ENCODE measurements at regions not wholly inside any gene's neighbourhood (a gene's known extent, or its start where the extent isn't known, plus 50 kb on each side); places are given as distances from the start of the nearest gene placed in this dataset.

DNA sequence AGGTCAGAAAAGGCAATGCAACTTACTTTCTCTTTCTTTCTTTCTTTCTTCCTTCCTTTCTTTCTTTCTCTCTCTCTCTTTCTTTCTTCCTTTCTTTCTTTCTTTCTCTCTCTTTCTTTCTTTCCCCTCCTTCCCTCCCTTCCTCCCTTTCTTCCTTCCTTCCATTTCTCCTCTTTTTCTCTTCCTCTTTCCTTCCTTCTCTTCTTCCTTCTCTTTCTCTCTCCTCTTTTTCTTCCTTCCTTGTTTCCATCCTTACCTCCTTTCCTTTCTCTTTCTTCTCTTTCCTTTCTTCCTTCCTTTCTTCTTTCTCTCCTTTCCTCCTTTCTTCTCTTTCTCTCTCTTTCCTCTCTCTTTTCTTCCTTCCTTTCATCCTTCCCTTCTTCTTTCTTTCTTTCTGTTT, 819.8 kb upstream of the SOX9 start:
- DNase-seq (ENCODE audit: low read depth, low spot score), result no peak
- Histone ChIP-seq H3K27ac (ENCODE audit: low read depth, low read length) (no peak overlapping the region), H3K9me3 (ENCODE audit: control insufficient read depth, insufficient read depth, low read length) (no peaks in the 10 kb centered on the region), H3K4me3 (ENCODE audit: low read depth, low read length) (no peak overlapping the region), H3K27me3 (ENCODE audit: control insufficient read depth, insufficient read depth, low read length) (no peaks in the 10 kb centered on the region)
- TF ChIP-seq, protein P1, sequence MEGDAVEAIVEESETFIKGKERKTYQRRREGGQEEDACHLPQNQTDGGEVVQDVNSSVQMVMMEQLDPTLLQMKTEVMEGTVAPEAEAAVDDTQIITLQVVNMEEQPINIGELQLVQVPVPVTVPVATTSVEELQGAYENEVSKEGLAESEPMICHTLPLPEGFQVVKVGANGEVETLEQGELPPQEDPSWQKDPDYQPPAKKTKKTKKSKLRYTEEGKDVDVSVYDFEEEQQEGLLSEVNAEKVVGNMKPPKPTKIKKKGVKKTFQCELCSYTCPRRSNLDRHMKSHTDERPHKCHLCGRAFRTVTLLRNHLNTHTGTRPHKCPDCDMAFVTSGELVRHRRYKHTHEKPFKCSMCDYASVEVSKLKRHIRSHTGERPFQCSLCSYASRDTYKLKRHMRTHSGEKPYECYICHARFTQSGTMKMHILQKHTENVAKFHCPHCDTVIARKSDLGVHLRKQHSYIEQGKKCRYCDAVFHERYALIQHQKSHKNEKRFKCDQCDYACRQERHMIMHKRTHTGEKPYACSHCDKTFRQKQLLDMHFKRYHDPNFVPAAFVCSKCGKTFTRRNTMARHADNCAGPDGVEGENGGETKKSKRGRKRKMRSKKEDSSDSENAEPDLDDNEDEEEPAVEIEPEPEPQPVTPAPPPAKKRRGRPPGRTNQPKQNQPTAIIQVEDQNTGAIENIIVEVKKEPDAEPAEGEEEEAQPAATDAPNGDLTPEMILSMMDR (IDR thresholded peaks at IDR 0.05; ENCODE audit: low read depth, low read length), result no peak
- CTCF ChIA-PET, result no interaction called here
- POLR2A ChIA-PET, result no interaction called here

DNA sequence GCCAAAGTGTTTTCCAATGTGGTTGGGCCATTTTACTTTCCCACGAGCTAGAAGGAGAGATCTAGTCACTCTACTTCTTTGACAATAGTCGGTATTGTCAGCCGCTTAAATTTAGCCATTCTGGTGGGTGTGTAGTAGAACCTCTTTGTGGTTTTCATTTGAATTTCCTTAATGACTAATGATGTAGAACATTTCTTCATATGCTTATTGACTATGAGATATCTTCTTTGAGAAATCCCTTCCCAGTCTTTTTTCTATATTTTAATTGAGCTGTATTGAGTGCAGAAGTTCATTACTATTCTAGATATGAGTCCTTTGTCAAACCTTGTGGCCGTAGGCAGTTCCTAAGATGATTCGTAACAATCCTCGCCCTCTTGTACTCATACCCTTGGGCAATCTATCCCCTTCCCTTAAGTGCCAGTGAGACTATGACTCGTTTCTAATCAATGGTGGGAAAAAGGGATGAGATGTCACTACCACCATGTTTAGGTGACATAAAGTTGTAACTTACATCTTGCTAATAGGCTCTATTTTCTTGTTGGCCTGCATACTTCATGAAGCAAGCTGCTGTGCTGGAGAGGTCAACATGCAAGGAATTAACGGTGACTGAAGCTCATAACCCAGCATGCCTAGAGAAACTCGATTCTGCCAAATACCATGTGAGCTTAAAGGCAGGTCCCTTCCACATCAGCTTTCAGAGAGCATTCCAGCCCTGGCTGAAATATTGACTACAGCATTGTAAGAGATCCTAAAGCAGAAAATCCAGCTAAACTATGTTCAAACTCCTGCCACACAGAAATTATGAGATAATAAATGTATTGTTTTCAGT, 817.9 kb upstream of the SOX9 start:
- CTCF ChIA-PET, result no interaction called here
- no peak for DNase-seq (ENCODE audit: low read depth, low spot score)

DNA sequence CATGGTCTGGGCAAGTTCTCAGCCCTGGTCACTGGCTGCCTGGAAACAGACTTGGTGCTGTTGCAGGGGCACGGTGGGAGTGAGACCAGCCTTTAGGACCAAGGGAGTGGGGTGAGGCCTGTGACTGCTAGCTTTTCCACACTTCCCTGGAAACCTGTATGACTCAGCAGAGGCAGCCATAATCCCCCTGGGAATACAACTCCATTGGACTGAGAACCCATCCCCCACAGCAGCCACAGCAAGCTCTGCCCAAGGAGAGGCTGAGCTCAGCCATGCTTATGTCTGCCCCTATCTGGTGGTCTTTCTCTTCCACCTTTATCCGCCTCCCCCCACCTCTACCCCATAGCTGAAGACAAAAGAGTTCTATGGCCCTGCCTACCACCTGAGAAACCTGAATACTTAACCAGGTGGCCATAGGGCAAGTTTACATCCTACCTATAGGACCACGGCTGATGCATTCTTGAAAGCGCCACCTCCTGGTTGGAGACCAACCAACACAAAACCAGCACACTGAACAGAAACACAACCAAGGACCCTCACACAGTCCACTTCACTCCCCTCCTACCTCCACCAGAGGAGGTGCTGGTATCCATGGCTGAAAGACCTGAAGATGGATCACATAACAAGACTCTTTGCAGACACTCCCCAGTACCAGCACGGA, 816.2 kb upstream of the SOX9 start:
- Histone ChIP-seq H3K4me3 (ENCODE audit: low read depth, low read length) (no peak overlapping the region), H3K27me3 (ENCODE audit: control insufficient read depth, insufficient read depth, low read length) (no peaks in the 10 kb centered on the region), H3K27ac (ENCODE audit: low read depth, low read length) (no peak overlapping the region), H3K9me3 (ENCODE audit: control insufficient read depth, insufficient read depth, low read length) (no peaks in the 10 kb centered on the region)
- no peak for DNase-seq (ENCODE audit: low read depth, low spot score)
- POLR2A ChIA-PET, result no interaction called here
- TF ChIP-seq, protein P1 (IDR thresholded peaks at IDR 0.05; ENCODE audit: low read depth, low read length), result no peak
- CTCF ChIA-PET, result no interaction called here

More for the DNA sequence above, 817.9 kb upstream of the SOX9 start:
- POLR2A ChIA-PET, result no interaction called here
- H3K4me3 ChIP-seq (ENCODE audit: low read depth, low read length), result no peak overlapping the region
- H3K27ac ChIP-seq (ENCODE audit: low read depth, low read length), result no peak overlapping the region
- H3K9me3 ChIP-seq (ENCODE audit: control insufficient read depth, insufficient read depth, low read length), result no peaks in the 10 kb centered on the region
- TF ChIP-seq, protein P1 (IDR thresholded peaks at IDR 0.05; ENCODE audit: low read depth, low read length), result no peak
- H3K27me3 ChIP-seq (ENCODE audit: control insufficient read depth, insufficient read depth, low read length), result no peaks in the 10 kb centered on the region

DNA sequence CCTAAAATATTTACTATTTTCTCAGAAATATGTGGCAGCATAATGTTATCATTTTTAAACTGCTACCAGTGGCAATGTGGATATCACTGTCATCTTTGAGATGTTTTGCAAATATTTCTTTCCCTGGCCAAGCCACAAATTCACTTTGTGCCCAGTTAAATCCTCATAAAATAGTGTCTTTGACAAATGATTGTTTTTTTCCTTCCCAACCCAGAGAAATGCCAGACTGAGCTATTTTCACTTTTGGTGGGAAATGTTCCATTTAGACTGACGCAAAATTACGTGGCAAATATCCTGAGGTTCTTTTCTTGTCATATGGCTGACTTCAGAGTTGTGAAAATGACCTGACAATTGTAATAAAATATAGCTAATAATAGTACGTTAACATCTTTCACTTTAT, 807.0 kb upstream of the SOX9 start:
- CTCF ChIA-PET, result no interaction called here
- H3K27me3 ChIP-seq (ENCODE audit: control insufficient read depth, insufficient read depth, low read length), result no peaks in the 10 kb centered on the region
- no peak overlapping the region for H3K27ac ChIP-seq (ENCODE audit: low read depth, low read length)
- no peaks in the 10 kb centered on the region for H3K9me3 ChIP-seq (ENCODE audit: control insufficient read depth, insufficient read depth, low read length)
- TF ChIP-seq, protein P1 (IDR thresholded peaks at IDR 0.05; ENCODE audit: low read depth, low read length), result no peak
- DNase-seq (ENCODE audit: low read depth, low spot score), result no peak
- POLR2A ChIA-PET, result no interaction called here
- no peak overlapping the region for H3K4me3 ChIP-seq (ENCODE audit: low read depth, low read length)

DNA sequence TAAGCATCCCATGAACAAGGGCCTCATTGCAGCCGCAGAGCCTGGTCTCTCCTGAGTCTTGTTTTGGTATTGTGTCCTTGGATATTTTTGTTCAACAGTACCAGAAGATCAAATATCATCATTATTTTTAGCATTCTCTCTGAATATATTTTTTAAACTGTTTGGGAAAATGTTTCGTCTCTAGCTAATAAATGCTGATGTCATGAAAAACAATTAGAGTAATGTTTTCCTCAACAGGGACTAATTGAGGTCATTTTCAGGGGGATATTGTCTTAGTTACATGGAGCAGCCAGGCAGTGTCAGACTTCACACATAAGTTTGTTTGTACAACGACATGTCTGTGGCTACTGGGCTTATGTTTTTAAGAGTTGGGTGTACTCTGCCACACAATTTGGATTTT, 805.3 kb upstream of the SOX9 start:
- TF ChIP-seq, protein P1 (IDR thresholded peaks at IDR 0.05; ENCODE audit: low read depth, low read length), result no peak
- Histone ChIP-seq H3K27ac (ENCODE audit: low read depth, low read length) (no peak overlapping the region), H3K4me3 (ENCODE audit: low read depth, low read length) (no peak overlapping the region), H3K27me3 (ENCODE audit: control insufficient read depth, insufficient read depth, low read length) (no peaks in the 10 kb centered on the region), H3K9me3 (ENCODE audit: control insufficient read depth, insufficient read depth, low read length) (no peaks in the 10 kb centered on the region)
- no peak for DNase-seq (ENCODE audit: low read depth, low spot score)
- ChIA-PET POLR2A (no interaction called here), CTCF (no interaction called here)

Measured in AG04450 (cell line).